NCI-H82 treated with DMSO at 0.1 percent for 48 hours (cell line): ENCODE measurements at regions not wholly inside any gene's neighbourhood (a gene's known extent, or its start where the extent isn't known, plus 50 kb on each side); places are given as distances from the start of the nearest gene placed in this dataset.
A peak's percentile ranks its signal among the peaks of the same experiment; 100 is the strongest.

ENCODE experiments used
- DNase-seq: peaks from one replicate; lab custom pipeline; 2025; ENCODE audit not compliant: unreplicated experiment; lab: John Stamatoyannopoulos, UW

DNA sequence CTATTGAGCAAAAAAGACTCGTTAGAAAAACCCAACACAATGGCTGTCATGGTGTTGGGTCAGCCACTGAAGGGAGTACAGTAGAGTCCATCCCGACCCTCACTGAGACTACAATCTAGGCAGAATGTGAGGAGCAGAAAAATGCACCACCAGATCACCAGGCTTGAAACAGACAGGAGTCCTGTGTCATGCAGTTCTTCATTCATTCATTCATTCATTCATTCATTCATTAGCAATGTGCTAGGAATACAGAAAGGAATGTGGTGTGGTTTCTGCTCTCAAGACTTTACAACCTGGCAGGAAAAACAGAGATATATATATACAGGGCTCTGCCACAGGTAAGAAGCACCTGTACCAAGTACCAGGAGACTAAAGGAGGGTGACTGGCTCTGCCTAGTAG is 392.3 kb downstream of the OMA1 start:
- DNase-seq: no peak

DNA sequence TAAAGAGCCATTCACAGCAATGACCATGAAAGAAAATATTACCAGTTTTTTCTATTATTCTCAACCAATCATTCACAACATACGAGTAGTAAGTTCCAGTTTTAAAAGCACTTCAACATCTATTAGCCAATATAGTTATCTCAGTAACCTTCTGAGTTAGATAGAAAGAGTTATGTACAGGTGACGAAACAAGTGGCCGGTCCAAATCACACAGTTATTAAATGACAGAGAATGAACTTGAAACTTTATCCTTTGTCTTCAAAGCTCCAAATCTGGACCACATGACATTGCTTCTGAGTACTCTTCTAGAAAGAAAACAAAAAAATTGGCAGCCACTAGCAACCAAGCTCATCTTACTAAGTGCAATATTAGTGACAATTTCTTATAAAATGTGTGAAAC is 393.8 kb downstream of the OMA1 start:
- no peak for DNase-seq

DNA sequence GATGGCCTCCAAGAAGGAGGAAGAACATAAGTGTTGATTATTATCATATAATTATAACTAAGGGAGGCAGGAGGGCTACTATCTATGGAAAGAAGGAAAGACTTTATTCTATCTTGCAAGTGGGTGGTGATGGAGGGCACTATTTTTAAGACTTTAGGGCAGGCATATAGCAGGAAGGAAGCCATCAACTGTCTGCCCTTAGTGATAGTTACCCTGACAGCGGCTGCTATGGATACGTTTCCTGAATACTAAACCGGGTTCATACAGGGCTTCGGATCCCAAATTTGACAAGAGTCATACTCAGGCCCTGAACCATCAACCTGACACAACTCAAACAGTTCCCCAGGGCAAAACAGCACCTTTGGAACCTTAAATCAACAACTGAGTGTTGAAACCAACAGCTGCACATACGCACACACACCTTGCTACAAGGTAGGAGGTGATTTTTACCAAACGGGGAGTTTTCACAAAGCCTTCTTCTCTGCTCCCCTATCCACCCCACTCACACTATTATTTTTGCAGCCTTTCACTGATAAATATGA is 397.2 kb downstream of the OMA1 start:
- DNase-seq: no peak

DNA sequence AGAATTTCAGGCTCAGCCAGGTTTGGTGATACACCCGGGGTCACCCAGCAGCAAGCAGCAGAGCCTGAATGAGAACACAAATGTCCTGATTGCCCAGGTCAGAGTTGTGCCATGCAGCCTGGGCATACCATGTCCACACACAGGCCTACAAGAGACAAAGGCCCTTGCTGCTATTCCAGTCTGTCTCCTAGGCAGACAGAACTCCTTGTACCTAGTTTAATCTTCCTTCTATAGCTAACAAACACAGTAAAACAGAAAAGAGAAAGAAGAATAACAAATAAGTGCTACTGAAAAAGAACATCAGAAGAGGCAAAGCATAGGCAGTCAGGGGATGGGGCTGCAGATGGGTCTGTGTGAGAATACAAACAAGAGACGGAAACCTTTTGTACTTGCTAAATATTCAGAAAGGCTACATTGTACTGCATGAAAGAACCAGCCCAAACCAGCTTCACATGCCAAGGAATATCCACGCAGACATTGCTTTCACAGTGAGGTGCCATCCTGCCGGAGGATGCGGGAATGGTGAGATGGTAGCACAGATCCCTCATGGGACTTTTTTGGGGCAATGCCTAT is 401.7 kb downstream of the OMA1 start:
- no peak for DNase-seq

DNA sequence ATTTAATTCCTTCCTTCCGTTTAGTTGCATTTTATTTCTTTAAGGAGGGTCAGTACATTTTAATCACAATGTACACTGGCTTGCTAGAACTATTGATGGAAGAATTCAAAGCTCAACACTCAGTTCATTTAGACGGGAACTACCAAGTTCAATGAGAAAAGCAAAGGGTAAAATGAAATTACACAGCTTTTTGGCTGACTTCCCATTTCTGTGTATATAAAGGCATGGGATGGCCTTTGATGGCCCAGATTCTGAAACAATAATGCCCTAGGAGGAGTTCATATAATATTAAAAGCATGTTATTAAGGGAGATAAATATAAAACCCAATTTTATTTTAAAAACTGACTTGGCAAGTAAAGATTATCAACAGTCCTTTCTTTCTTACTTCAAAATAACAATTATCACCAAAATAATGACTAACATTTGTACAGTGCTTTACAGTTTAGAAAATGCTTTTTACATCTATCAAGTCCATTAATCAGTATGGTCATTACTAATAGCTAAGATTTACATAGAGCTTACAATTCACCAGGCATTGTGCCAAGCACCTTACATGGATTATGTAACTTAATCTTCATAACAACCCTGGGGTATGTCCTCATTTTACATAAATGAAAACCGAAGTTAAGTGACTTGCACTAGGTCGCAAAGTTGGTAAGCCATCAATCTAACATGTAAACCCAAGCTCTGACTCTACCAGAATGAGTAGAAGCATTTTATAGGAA is 402.4 kb downstream of the OMA1 start:
- peak; percentile 27 for DNase-seq

DNA sequence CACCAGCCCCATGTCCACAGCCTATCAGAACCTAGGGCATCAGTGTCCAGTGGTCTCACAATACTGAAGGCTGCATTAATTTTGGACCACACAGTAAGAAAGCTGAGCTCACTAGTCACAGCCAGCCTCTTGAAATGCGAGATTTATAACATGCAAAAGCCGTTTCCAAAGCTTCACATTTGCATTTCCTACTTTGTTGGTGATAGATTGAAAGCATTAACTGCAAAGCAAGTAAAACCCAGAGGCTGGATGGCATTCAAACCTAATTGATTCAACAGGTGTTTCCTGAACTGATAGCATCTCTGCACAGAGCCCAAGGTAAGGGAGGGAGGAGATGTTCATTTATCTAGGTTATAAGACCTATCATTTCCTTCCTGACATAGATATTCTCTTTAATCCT is 410.1 kb downstream of the OMA1 start:
- no peak for DNase-seq

DNA sequence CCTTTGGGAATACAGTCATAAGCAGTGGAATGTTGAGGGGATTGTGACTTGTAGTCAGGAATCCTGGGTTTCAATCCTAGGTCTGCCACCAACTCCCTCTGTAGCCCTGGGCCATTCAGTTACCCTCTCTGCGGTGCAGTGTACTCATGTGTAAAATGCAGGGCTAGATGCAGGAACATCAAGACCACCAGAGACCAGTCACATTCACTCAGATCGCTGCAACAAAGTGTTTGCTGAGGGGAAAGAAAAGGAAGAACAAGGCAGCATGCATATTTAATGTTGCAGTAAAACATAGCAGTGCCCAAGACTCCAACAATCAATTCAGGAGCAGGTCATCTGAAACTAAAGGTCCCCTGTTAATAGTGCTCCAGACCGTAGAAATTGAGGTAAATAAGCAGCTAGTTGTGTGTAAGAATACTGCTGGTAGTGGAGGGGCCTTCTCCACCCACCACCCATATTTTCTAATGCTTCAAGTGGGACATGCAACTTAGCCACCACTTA is 410.7 kb downstream of the OMA1 start:
- DNase-seq: no peak

DNA sequence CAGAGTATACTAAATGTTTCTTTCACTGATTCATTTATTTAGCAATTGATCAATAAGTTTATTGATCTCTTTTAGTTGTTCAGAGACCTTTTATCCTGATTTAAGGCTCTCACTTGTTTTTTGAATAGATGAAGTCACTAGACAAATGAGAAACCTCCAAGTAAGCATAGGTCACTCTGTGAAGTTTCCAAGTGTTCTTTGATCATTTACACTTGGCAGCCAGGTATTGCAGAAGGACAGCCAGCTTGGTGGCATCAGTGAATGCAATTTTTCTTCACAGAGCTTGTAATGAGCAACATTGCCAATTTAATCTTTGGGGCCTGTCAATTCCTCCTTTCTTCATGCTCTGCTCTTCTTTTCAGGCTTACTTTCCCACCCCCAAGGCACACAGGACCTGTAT is 413.0 kb downstream of the OMA1 start:
- no peak for DNase-seq

DNA sequence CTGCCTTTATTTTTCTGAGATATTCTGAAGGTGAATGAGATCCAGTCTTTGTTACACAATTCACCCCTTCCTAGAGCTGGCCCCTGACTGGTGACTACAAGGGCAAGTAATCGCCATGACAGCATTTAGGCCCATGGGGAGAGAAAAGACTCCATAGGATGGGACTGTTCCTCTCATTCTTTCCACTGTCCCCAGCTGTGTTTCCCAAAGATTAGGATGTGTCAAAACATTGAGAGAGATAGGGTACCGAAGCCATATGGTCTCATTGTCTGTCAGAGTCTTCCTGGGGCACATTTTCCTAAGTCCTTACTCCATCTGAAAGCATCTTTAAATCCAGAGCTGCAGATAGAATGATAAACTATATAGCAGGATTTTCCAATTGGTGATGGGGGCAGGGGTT is 423.5 kb downstream of the OMA1 start:
- peak; percentile 16 for DNase-seq

DNA sequence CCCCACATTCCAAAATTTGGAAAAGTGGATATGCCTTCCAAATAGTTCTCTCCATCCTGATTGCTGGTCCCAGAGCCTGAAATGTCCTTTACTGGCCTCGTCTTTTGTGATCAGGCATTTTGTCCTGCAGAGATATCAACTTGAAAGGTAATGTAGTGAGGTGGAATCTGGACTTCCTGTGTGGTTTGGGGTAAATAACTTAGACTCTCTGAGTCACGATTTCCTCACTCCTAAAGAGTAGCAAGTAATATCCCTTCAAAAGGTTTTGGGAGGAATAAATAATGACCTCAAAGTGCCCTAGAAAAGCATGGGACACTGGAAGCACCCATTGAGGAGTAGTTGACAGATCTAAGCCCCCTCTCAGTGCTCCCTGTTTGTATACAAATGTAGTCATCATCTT is 426.6 kb downstream of the OMA1 start:
- DNase-seq: no peak

DNA sequence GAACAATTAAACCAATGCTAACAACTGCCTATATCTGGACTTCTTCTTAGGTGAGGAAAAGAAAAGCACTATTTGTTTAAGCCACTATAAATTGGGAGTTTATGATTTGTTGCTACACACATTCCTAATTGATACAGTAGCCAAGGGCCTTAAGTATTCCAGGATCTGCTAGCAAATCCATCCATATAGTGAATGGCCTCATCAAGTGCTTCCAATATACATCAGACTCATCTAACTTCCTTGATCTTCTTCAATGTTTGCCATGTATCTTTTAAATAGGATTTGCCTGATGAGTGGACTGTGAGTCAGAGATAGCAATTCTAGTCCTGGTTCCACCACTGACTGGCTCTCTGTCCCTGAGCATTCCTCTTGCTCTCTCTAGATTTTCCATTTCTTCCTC is 430.2 kb downstream of the OMA1 start:
- no peak for DNase-seq

DNA sequence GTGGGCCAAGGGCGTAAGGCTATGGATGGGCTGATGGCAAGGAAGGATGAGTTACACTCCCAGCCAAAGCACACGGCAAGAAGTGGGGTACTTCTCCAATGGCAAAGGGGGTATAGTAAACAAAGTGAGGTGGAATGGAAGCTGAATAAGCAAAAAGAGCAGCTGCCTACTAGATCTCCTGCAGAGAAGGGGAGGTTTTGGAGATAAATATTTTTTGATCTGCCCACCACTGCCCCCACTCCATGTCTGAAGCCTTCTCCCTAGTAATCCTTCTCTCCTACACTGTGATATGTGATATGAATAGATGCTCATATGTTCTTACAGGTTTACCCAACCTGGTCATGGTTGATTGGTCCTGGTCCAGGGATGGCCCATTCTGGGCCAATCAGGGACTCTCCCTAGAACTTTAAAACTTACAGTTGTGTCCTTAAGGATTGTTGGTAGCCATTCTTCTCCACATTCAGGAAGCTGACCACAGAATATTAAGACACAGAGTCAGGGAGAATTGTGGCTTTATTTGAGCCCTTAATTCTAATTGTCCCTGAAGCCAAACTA is 436.8 kb downstream of the OMA1 start:
- DNase-seq: no peak

DNA sequence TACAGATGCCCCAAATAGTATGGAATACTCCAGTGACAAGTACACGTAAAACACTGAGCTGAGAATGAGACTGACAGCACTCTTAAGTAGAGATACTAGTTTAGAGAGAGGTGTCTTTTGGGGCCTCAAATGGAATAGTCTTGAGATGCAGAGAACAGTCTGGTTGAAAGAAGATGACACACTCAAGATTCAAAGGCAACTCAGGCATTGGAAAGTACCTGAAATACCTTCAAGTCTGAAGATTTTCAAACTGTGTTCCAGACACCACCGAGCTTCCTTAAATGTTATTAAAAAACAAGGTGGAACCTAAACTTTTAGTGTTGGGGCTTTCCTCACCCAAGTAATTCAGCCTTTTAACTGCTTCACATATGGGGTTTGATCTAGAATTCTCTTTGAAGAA is 437.7 kb downstream of the OMA1 start:
- no peak for DNase-seq

DNA sequence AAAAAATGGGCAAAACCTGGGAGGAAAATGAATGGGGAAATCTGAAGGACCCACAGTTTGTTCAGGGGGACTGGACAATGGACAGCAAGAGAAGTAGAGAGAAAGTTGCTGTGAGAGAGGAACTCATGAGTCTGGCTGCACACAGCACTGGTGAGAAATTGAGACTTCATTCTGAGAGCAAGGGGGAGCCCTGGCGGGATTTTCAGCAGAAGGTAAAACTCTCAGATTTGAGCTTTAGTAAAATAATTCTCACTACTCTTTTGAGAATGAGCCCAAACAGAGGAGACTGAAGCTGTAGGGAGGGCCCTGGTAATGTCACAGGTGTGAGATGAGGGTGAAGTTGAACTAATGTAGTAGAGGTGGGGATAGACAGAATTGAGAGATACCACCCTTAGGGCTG is 438.6 kb downstream of the OMA1 start:
- DNase-seq: no peak

DNA sequence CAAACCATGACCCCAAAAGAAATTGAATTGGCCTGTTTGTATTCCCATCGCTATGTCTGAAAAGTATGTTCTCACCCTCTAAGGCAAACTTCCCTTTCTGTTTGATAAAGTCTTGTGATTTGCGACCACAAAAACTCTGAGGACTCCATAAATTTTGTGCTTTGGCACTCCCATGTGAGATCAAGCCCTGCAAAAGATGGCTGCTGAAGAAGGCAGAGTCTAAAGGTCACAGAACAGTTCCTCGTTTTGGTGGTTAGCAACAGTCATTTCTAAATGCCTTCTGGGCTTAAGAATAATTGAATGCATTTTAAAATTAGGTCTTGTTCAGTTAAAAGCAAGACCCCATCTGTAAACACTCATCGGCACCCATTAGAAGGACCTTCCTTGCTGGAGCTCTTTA is 441.6 kb downstream of the OMA1 start:
- DNase-seq: no peak

DNA sequence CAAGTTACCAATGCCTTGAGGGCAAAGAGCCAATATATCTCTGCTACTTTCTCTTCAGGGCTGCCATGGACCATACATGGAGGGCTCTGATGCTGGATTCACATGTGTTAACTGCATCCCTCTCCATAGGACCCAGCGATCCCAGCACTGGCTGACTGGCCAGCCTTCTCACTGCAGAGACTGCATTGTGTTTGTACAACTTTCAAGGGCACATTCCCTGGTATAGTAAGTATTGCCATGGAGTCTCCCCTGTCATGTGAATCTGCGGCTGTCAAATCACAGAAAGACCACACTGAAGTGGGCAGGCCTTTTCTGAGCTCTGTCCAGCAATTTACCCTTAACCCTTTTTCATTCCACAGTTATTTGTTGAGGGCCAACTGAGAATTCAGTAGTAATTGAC is 449.8 kb downstream of the OMA1 start:
- DNase-seq: no peak

DNA sequence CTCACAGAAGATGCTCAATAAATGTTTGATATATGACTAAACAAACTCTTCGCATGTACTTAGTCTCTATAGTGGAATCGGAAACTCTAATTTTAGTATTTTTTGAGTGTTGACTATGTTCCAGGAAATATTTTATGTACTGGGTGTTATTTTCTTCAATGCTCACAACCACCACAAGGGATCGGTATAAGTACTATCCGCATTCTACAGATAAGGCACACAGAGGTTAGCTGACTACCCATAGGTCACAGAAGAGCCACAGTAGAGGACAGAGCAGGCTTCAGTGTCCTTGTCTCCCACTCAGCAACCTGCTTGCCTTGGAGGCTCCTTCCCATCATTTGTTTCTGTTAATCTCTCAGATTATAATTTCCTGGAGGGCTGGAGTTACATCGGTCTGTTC is 451.3 kb downstream of the OMA1 start:
- no peak for DNase-seq

DNA sequence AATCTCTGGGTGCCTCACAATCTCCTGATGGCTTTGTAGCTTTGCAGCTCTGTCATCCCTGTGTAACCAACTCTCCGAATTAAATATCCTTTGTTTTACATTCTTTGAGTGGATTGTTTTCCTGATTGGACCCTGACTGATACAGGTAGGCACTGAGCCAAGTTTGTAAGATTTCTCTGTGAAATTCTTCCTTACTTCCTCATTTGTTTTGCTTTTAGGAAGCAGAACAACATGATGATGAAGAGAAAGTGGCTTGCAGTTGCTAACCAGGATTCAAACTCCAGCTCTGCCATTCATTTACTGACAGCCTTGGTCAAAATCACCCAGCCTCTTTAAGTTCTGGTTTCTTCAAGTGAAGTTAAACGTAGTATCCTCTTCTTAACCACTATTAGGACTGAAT is 452.3 kb downstream of the OMA1 start:
- DNase-seq: no peak

DNA sequence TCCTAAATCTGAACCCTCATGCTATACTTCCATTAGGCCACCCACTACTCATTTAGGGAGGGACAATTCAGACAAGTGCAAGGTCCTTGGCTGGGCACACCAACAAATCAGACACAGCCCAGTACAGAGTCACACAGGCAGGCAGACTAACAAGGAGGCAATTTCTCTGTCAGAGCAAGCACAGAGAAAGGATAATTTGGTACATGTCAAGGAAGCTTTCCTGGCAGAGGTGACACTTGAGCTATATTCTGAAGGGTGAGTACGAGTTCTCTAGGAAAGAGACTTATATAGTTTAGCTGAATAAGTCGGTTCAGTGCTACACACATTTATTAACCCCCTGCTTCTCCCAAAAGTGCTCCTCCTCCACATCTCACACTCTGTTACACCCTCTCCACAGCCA is 455.9 kb downstream of the OMA1 start:
- DNase-seq: no peak

DNA sequence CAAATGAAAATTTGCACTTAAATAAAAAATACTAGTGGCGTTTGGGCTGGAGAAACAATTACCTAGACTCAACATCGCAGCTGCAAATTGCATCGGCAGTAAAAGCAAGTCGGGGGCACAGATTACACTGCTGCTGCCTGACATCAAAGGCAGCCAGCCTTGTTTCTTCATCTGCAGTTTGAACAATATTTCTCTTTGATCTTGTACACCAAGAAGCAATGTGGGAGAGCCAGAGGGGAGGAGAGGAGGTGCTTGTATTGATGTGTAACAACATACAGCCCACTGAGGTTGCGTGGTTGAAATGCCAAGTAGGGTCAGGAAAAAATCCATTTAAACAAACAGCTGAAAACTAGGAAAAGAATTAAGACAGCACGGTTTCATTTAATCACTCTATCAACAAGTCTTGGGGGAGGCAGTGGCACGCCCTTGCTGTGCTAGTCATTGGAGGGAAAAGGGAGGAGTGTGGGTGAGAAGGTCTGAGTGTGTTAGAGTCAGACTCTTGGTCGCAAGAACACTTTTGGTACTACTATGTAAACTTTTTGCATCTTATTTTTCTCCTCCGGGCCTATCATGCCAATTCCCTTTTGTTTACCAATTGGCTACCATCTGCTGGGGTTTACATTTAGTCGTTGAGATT is 456.5 kb downstream of the OMA1 start:
- no peak for DNase-seq

DNA sequence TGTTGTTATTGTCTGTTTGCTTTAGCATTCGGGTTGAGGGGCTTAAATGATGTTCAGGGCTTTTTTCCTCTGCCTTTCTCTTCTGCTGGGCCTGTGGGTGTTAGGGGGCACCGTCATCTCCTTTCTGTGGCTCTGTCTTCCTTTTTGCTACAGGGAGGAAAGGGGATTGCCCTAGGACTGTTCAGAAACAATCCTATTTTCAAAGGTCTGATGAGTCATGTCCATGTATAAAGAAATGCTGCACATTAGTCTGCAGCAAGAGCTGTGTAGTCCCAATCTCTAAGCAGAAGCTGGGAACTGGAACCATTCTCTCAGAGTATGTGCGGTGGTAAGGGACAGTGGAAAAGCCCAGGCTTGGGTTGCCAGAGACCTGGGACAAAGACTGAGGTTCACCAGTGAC is 462.3 kb downstream of the OMA1 start:
- DNase-seq: no peak

DNA sequence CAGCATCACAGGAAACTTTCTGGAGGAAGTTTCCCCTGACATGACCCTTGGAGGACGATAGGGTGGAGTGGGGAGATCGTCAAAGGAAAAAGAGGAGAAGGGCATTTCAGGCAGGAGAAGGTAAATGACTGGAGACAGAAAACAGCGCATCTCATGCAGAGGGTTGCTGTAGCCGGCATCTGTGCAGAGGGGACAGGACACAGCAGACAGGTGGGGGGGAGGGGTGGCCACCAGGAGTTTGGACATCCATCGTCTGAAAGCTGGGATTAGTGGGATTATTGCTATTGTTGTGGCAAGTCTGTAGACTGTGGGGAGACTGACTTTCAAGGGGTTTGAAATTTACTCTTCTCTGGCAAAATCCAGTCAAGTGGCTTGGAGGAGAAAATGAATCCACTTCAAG is 463.9 kb downstream of the OMA1 start:
- DNase-seq: peak; percentile 90
